NCI-H146 treated with DMSO at 0.1 percent for 48 hours (cell line): ENCODE measurements at regions not wholly inside any gene's neighbourhood (a gene's known extent, or its start where the extent isn't known, plus 50 kb on each side); places are given as distances from the start of the nearest gene placed in this dataset.

ENCODE experiments used
- DNase-seq: peaks from one replicate; lab custom pipeline; 2025; ENCODE audit not compliant: unreplicated experiment; lab: John Stamatoyannopoulos, UW

- DNase-seq = no peak
Observed at GRCh38 chr20:50298554-50299324, 108.1 kb downstream of the CEBPB start.

GRCh38 chr20:50299325-50299629 is 108.6 kb downstream of the CEBPB start:
- DNase-seq = no peak

GRCh38 chr20:50301165-50301564 is 110.5 kb downstream of the CEBPB start:
- DNase-seq = no peak

GRCh38 chr20:50301712-50302111 is 111.1 kb downstream of the CEBPB start:
- no peak for DNase-seq

- no peak for DNase-seq
Observed at GRCh38 chr20:50302341-50303057, 111.9 kb downstream of the CEBPB start.

- peak; percentile 10 for DNase-seq
Observed at GRCh38 chr20:50303573-50304500, 113.2 kb downstream of the CEBPB start.

GRCh38 chr20:50304501-50304856 is 113.8 kb downstream of the CEBPB start:
- DNase-seq = no peak

- DNase-seq = no peak
Observed at GRCh38 chr20:50304923-50305635, 114.4 kb downstream of the CEBPB start.

GRCh38 chr20:50305636-50306477 is 115.2 kb downstream of the CEBPB start:
- peak; percentile 63 for DNase-seq

- no peak for DNase-seq
Observed at GRCh38 chr20:50306478-50307423, 116.1 kb downstream of the CEBPB start.

GRCh38 chr20:50308166-50308512 is 117.5 kb downstream of the CEBPB start:
- DNase-seq = no peak

GRCh38 chr20:50308513-50309279 is 118.1 kb downstream of the CEBPB start:
- no peak for DNase-seq

GRCh38 chr20:50309280-50309763 is 118.7 kb downstream of the CEBPB start:
- no peak for DNase-seq

GRCh38 chr20:50309764-50310672 is 119.4 kb downstream of the CEBPB start:
- no peak for DNase-seq

- DNase-seq = no peak
Observed at GRCh38 chr20:50310673-50311051, 120.0 kb downstream of the CEBPB start.

GRCh38 chr20:50311308-50312001 is 120.8 kb downstream of the CEBPB start:
- no peak for DNase-seq
